Natural killer cell (primary cell): ENCODE measurements at regions not wholly inside any gene's neighbourhood (a gene's known extent, or its start where the extent isn't known, plus 50 kb on each side); places are given as distances from the start of the nearest gene placed in this dataset.

ENCODE experiments used
- ATAC-seq, 3 donors: fragments of 150-1000 bp in 2 of 3; fragments of 200-7000 bp in 1 of 3; cut with Tn5 transposase; 1 replicate in 1 of 3; 2 replicates in 2 of 3; pipeline ENCODE4 v1.10.0; 2021; ENCODE audit warnings: mild to moderate bottlenecking in 2 of 3, moderate library complexity in 2 of 3
- DNase-seq, 2 donors: peaks; one replicate each; pipeline versions ENCODE4 v3.0.0 to v3.0.0-alpha.2; 2013 to 2021; ENCODE audit warnings: mixed read lengths in 1 of 2
- H3K27ac ChIP-seq: one replicate; pipeline ENCODE4 v1.5.1; 2013; ENCODE audit warnings: mild to moderate bottlenecking, low read length
- H3K27me3 ChIP-seq: one replicate; pipeline ENCODE4 v1.6.1; 2013; ENCODE audit warnings: low read length; ENCODE audit not compliant: control insufficient read depth, insufficient read depth
- H3K36me3 ChIP-seq: one replicate; pipeline ENCODE4 v1.6.1; 2013; ENCODE audit warnings: low read length; ENCODE audit not compliant: control insufficient read depth, insufficient read depth
- H3K4me1 ChIP-seq: one replicate; pipeline ENCODE4 v1.6.1; 2013; ENCODE audit warnings: low read length; ENCODE audit not compliant: control insufficient read depth, insufficient read depth
- H3K4me3 ChIP-seq: one replicate; pipeline ENCODE4 v1.5.1; 2013; ENCODE audit warnings: low read length
- H3K9me3 ChIP-seq: one replicate; pipeline ENCODE4 v1.6.1; 2013; ENCODE audit warnings: low read length; ENCODE audit not compliant: control insufficient read depth, insufficient read depth
- H3K27ac Mint-ChIP-seq, 2 donors: one replicate each; pipeline ENCODE4 v1.8.0; 2022; ENCODE audit warnings: mild to moderate bottlenecking in 2 of 2, mixed read lengths in 2 of 2, moderate library complexity in 1 of 2
- H3K27me3 Mint-ChIP-seq, 2 donors: one replicate each; pipeline ENCODE4 v1.8.0; 2022; ENCODE audit warnings: low read depth in 2 of 2, mixed read lengths in 2 of 2
- H3K36me3 Mint-ChIP-seq: one replicate; pipeline ENCODE4 v1.8.0; 2022; ENCODE audit warnings: mixed read lengths
- H3K4me1 Mint-ChIP-seq, 2 donors: one replicate each; pipeline ENCODE4 v1.8.0; 2022; ENCODE audit warnings: mixed read lengths in 2 of 2
- H3K4me3 Mint-ChIP-seq: one replicate; pipeline ENCODE4 v1.8.0; 2022; ENCODE audit warnings: mild to moderate bottlenecking, moderate library complexity, mixed read lengths
- H3K9me3 Mint-ChIP-seq, 2 donors: one replicate each; pipeline ENCODE4 v1.8.0; 2022; ENCODE audit warnings: mixed read lengths in 2 of 2
- CTCF ChIP-seq: fragments of 200-600 bp; IDR thresholded peaks from one replicate; pipeline ENCODE4 v1.8.0; 2022; ENCODE audit warnings: antibody characterized with exemption
- WGBS: methylation state at CpG from one replicate; pipeline ENCODE4 v1.1.7; 2013; ENCODE audit warnings: missing lambda C conversion rate; ENCODE audit not compliant: insufficient coverage; 5-methylcytosine and 5-hydroxymethylcytosine counted together
- intact Hi-C: fragments of 100-400 bp; cut with micrococcal nuclease; formaldehyde crosslinking; loops from one replicate; pipeline ENCODE4 v1.14.2; 2022

- Histone ChIP-seq H3K9me3 (no peaks in the 10 kb centered on the region), H3K4me1 (no peaks in the 10 kb centered on the region), H3K27me3 (no peaks in the 10 kb centered on the region), H3K27ac (no peak overlapping the region), H3K4me3 (no peak overlapping the region), H3K36me3 (no peaks in the 10 kb centered on the region)
- H3K4me3 Mint-ChIP-seq, result no peak overlapping the region
- H3K36me3 Mint-ChIP-seq, result no peaks in the 10 kb centered on the region
- DNase-seq (no peak), ATAC-seq (no peak)
- WGBS, result 95% methylated on average over 12 of the region's 14 CpGs
- no peak overlapping the region for H3K27ac Mint-ChIP-seq
- intact Hi-C loops, result no loop called here
- peaks cover 7 to 11% of the 10 kb centered on the region in 2 donors for H3K27me3 Mint-ChIP-seq
- H3K4me1 Mint-ChIP-seq, result peaks cover 3 to 10% of the 10 kb centered on the region in 2 donors
- no peaks in the 10 kb centered on the region for H3K9me3 Mint-ChIP-seq
- TF ChIP-seq CTCF, result no peak
These were observed 126.4 kb upstream of the CDH4 start for GRCh38 chr20:61125546-61126180.

GRCh38 chr20:61126369-61127195 is 125.5 kb upstream of the CDH4 start:
- Histone ChIP-seq H3K4me1 (no peaks in the 10 kb centered on the region), H3K27me3 (no peaks in the 10 kb centered on the region), H3K27ac (no peak overlapping the region), H3K36me3 (no peaks in the 10 kb centered on the region), H3K4me3 (no peak overlapping the region), H3K9me3 (no peaks in the 10 kb centered on the region)
- peaks cover 9 to 20% of the 10 kb centered on the region in 2 donors for H3K27me3 Mint-ChIP-seq
- intact Hi-C loops, result no loop called here
- TF ChIP-seq CTCF, result no peak
- DNase-seq (no peak), ATAC-seq (no peak)
- H3K9me3 Mint-ChIP-seq, result no peaks in the 10 kb centered on the region
- no peak overlapping the region for H3K27ac Mint-ChIP-seq
- no peak overlapping the region for H3K4me3 Mint-ChIP-seq
- H3K4me1 Mint-ChIP-seq, result peaks cover 0 to 7% of the 10 kb centered on the region in 2 donors
- 87% methylated on average over 20 of the region's 21 CpGs for WGBS
- H3K36me3 Mint-ChIP-seq, result no peaks in the 10 kb centered on the region

GRCh38 chr20:61127311-61128039 is 124.6 kb upstream of the CDH4 start:
- H3K36me3 Mint-ChIP-seq, result no peaks in the 10 kb centered on the region
- no peaks in the 10 kb centered on the region for H3K36me3 ChIP-seq
- no peak for ATAC-seq

More at GRCh38 chr20:61127311-61128039, 124.6 kb upstream of the CDH4 start:
- H3K27me3 Mint-ChIP-seq, result peaks cover 10 to 23% of the 10 kb centered on the region in 2 donors
- peaks cover 0 to 7% of the 10 kb centered on the region in 2 donors for H3K4me1 Mint-ChIP-seq
- no peak for DNase-seq
- no peak overlapping the region for H3K4me3 ChIP-seq
- no peaks in the 10 kb centered on the region for H3K4me1 ChIP-seq
- WGBS, result 89% methylated on average over 12 of the region's 12 CpGs
- H3K27ac ChIP-seq, result no peak overlapping the region
- H3K4me3 Mint-ChIP-seq, result no peak overlapping the region
- H3K27ac Mint-ChIP-seq, result no peak overlapping the region
- intact Hi-C loops, result no loop called here
- H3K27me3 ChIP-seq, result no peaks in the 10 kb centered on the region
- no peaks in the 10 kb centered on the region for H3K9me3 Mint-ChIP-seq
- H3K9me3 ChIP-seq, result no peaks in the 10 kb centered on the region
- no peak for TF ChIP-seq CTCF
